ENCODE measurements at regions not wholly inside any gene's neighbourhood (a gene's known extent, or its start where the extent isn't known, plus 50 kb on each side); places are given as distances from the start of the nearest gene placed in this dataset.

DNA sequence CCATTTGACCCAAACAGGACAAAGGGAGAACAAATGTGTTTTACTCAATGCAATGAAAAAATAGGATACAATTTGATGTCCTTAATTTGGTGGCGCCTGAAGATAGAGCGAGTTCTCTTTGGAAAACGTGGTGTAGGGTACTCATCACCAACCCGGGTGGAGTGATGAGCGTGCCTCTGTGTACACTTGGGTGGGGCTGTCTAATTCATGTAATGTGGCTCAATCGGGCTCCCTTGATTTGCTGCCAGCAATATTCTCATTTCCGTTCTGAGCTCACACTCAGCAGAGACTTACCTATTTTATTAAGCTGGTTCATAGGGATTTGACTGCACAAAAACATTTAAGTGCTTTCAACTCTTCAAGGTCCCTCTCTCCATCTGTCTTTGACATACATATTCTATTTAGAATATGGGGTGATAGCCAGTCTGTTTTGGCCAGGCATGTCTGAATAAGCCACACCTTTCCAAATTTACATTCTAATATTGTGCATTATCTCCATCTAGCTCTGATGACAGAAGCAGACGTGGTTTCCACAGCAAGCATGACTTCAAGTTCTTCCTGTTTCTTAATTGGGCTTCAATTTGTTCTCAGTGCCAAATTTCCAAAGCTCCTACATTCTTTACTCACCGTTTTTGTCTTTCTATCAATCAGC, 162.5 kb downstream of the IRX2 start:
- TF ChIP-seq, protein P1, sequence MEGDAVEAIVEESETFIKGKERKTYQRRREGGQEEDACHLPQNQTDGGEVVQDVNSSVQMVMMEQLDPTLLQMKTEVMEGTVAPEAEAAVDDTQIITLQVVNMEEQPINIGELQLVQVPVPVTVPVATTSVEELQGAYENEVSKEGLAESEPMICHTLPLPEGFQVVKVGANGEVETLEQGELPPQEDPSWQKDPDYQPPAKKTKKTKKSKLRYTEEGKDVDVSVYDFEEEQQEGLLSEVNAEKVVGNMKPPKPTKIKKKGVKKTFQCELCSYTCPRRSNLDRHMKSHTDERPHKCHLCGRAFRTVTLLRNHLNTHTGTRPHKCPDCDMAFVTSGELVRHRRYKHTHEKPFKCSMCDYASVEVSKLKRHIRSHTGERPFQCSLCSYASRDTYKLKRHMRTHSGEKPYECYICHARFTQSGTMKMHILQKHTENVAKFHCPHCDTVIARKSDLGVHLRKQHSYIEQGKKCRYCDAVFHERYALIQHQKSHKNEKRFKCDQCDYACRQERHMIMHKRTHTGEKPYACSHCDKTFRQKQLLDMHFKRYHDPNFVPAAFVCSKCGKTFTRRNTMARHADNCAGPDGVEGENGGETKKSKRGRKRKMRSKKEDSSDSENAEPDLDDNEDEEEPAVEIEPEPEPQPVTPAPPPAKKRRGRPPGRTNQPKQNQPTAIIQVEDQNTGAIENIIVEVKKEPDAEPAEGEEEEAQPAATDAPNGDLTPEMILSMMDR (IDR thresholded peaks at IDR 0.05; ENCODE audit: low read depth, low read length, missing control alignments) = no peak
- no peak overlapping the region for H3K4me3 ChIP-seq (replicated peaks; ENCODE audit: low read depth, low read length)
- no peak for DNase-seq (ENCODE audit: extremely low read depth, low read depth)

DNA sequence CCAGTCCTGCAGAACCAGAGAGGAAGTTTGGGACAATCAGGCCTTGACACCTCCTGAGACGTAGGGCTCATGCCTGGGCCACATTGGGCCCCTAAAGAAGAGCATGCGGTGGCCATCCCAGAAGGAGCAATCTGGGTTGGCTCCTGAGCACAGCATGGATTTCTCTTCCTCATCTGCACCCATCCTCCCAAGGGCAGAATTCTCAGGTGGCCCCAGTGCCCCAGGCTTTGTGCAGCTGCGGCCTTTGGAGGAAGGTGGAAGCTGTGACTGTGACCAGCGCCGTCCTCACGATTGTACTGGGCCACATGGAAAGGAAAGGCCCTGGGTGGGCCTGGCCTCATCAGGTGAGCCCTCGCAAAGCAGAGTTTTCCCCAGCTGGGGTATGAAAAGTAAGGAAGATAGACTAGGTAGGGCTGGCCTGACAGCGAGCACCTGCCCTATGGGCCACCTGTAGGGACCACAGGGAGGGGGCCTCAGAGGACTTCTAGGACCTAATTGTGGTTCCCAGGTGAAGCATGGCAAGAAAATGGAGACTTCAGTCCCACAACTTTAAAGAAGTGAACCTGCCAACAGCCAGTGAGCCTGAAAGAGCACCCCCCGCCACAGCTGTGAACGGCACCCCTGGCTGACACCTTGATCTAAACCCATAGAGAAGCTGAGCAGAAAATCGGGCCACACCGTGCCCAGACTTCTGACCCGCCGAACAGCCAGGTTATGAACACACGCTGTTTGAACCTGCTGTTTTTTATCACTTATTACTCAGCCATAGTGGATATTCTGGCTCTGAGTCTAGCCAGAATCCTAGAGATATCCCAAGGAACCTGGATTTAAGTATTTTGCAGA, 164.1 kb downstream of the IRX2 start:
- no peak overlapping the region for H3K4me3 ChIP-seq (replicated peaks; ENCODE audit: low read depth, low read length)
- TF ChIP-seq, protein P1 (IDR thresholded peaks at IDR 0.05; ENCODE audit: low read depth, low read length, missing control alignments) = no peak
- no peak for DNase-seq (ENCODE audit: extremely low read depth, low read depth)

DNA sequence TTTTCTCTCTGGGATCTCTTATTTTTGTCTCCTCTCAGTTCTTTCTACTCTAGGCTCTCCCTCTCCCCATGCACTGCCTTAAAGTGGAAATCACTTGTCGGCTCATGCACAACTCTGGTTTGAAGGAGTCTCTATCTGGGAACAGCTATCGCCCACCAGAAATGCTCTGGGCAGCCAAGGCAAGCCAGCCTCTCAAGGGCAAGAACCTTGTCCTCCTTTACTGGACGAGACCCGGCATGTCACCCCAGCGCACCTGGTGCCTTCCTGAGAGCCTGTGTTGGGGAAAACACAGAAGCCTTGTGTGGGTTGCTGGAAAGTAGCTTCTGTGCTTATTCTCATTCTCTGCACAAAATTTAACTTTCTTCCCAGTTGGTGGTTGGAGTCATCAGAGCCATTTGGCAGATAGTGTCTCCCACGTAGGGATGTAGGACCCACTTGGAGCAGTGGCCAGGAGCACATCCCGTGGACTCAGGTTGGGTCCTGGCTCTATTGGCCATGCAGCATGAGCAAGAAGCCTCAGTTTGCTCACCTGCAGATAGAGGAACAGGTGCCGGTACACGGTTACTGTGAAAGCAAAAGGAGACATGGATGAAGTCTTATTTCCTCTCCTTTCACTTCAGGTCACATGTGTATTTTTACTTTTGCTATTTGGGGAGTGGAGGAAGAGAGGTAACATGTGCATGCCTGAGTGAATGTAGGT, 165.3 kb downstream of the IRX2 start:
- no peak for DNase-seq (ENCODE audit: extremely low read depth, low read depth)
- TF ChIP-seq, protein P1 (IDR thresholded peaks at IDR 0.05; ENCODE audit: low read depth, low read length, missing control alignments) = no peak
- H3K4me3 ChIP-seq (replicated peaks; ENCODE audit: low read depth, low read length) = no peak overlapping the region

DNA sequence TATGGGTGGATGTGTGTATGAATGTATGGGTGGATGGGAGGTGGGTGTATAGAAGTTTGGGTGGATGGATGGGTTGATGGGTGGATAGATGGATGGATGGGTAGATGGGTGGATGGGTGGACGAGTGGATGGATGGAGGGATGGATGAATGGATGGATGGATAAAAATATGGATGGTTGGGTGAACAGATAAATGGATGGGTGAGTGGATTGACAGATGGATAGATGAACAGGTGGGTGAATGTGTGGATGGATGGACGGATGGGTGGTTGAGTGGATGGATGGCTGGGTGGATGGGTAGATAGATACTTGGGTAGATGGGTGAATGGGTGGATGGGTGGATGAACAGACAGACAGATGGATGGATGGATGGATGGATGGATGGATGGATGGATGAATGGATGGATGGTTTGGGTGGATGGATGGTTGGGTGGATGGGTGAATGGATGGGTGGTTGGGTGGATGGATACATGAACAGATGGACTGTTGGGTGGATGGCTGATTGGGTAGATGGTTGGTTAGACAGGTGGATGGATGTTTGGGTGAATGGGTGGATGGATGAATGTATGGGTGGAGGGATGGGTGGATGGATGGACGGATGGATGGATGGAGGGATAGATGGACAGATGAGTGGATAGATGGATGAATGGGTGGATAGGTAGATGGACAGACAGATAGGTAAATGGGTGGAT, 166.8 kb downstream of the IRX2 start:
- DNase-seq (ENCODE audit: extremely low read depth, low read depth) = no peak
- no peak overlapping the region for H3K4me3 ChIP-seq (replicated peaks; ENCODE audit: low read depth, low read length)
- TF ChIP-seq, protein P1 (IDR thresholded peaks at IDR 0.05; ENCODE audit: low read depth, low read length, missing control alignments) = no peak

DNA sequence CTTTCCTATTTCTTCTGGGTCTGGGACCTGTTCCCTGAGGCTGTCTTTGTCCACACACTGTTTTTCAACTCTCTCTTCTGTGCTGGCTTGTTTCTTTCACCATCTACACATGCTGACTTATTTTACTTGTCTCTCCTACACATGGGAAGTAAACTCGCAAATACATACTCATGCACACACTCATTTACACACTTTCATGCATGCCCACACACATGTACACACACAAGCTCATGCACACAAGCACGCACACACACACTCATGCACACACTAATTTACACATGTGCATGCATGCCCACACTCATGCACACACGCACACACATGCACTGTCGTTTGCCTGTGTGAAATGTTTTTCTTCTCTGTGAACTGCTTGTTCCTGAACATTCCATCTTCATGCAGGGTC, 169.0 kb downstream of the IRX2 start:
- no peak overlapping the region for H3K4me3 ChIP-seq (replicated peaks; ENCODE audit: low read depth, low read length)
- TF ChIP-seq, protein P1 (IDR thresholded peaks at IDR 0.05; ENCODE audit: low read depth, low read length, missing control alignments) = no peak
- DNase-seq (ENCODE audit: extremely low read depth, low read depth) = no peak

GRCh38 chr5:2582106-2582505, 169.4 kb downstream of the IRX2 start:
- no peak for DNase-seq (ENCODE audit: extremely low read depth, low read depth)
- TF ChIP-seq, protein P1 (IDR thresholded peaks at IDR 0.05; ENCODE audit: low read depth, low read length, missing control alignments) = no peak
- no peak overlapping the region for H3K4me3 ChIP-seq (replicated peaks; ENCODE audit: low read depth, low read length)
